ENCODE measurements at regions not wholly inside any gene's neighbourhood (a gene's known extent, or its start where the extent isn't known, plus 50 kb on each side); places are given as distances from the start of the nearest gene placed in this dataset.
A peak's percentile ranks its signal among the peaks of the same experiment; 100 is the strongest.

GRCh38 chr11:25159341-25159740 is 662.5 kb downstream of the LUZP2 start:
- no peak for TF ChIP-seq CTCF (IDR thresholded peaks at IDR 0.05; ENCODE audit: low read depth, low read length)
- DNase-seq (ENCODE audit: low read depth in 2 of 2), result peak; percentile 3 to 36
- no peak overlapping the region for H3K4me3 ChIP-seq (replicated peaks in 1 of 2; ENCODE audit: low read depth in 2 of 2, low read length in 2 of 2)

GRCh38 chr11:25163421-25163820 is 666.6 kb downstream of the LUZP2 start:
- H3K4me3 ChIP-seq (replicated peaks in 1 of 2; ENCODE audit: low read depth in 2 of 2, low read length in 2 of 2), result no peak overlapping the region
- no peak for TF ChIP-seq CTCF (IDR thresholded peaks at IDR 0.05; ENCODE audit: low read depth, low read length)
- peak; percentile 3 to 54 for DNase-seq (ENCODE audit: low read depth in 2 of 2)

GRCh38 chr11:25180187-25180586 is 683.3 kb downstream of the LUZP2 start:
- no peak for DNase-seq (ENCODE audit: low read depth in 2 of 2)

GRCh38 chr11:25183411-25183810 is 686.6 kb downstream of the LUZP2 start:
- DNase-seq (ENCODE audit: low read depth in 2 of 2), result no peak
- TF ChIP-seq CTCF (IDR thresholded peaks at IDR 0.05; ENCODE audit: low read depth, low read length), result no peak
- no peak overlapping the region for H3K4me3 ChIP-seq (replicated peaks in 1 of 2; ENCODE audit: low read depth in 2 of 2, low read length in 2 of 2)

More at GRCh38 chr11:25180187-25180586, 683.3 kb downstream of the LUZP2 start:
- no peak for TF ChIP-seq CTCF (IDR thresholded peaks at IDR 0.05; ENCODE audit: low read depth, low read length)
- H3K4me3 ChIP-seq (replicated peaks in 1 of 2; ENCODE audit: low read depth in 2 of 2, low read length in 2 of 2), result no peak overlapping the region

- no peak overlapping the region for H3K4me3 ChIP-seq (replicated peaks in 1 of 2; ENCODE audit: low read depth in 2 of 2, low read length in 2 of 2)
- no peak for TF ChIP-seq CTCF (IDR thresholded peaks at IDR 0.05; ENCODE audit: low read depth, low read length)
- no peak for DNase-seq (ENCODE audit: low read depth in 2 of 2)
Observed at GRCh38 chr11:25197515-25197914, 700.7 kb downstream of the LUZP2 start.

- no peak for DNase-seq (ENCODE audit: low read depth in 2 of 2)
- no peak for TF ChIP-seq CTCF (IDR thresholded peaks at IDR 0.05; ENCODE audit: low read depth, low read length)
- H3K4me3 ChIP-seq (replicated peaks in 1 of 2; ENCODE audit: low read depth in 2 of 2, low read length in 2 of 2), result no peak overlapping the region
Observed at GRCh38 chr11:25198704-25199103, 701.9 kb downstream of the LUZP2 start.

- DNase-seq (ENCODE audit: low read depth in 2 of 2), result no peak
- no peak overlapping the region for H3K4me3 ChIP-seq (replicated peaks in 1 of 2; ENCODE audit: low read depth in 2 of 2, low read length in 2 of 2)
- TF ChIP-seq CTCF (IDR thresholded peaks at IDR 0.05; ENCODE audit: low read depth, low read length), result no peak
Observed at GRCh38 chr11:25200925-25201324, 704.1 kb downstream of the LUZP2 start.
